Activated naive CD8-positive, alpha-beta T cell treated with anti-CD3 and anti-CD28 coated beads for 36 hours (primary cell): ENCODE measurements at regions not wholly inside any gene's neighbourhood (a gene's known extent, or its start where the extent isn't known, plus 50 kb on each side); places are given as distances from the start of the nearest gene placed in this dataset.

Experiments used
- DNase-seq: peaks from one replicate; pipeline ENCODE4 v3.0.0; 2021
- H3K27ac Mint-ChIP-seq: one replicate; pipeline ENCODE4 v1.8.0; 2022; ENCODE audit warnings: mild to moderate bottlenecking, moderate library complexity, mixed read lengths
- H3K27me3 Mint-ChIP-seq: one replicate; pipeline ENCODE4 v1.8.0; 2022; ENCODE audit warnings: mild to moderate bottlenecking, mixed read lengths
- H3K36me3 Mint-ChIP-seq: one replicate; pipeline ENCODE4 v1.8.0; 2021; ENCODE audit warnings: mild to moderate bottlenecking, mixed read lengths
- H3K4me1 Mint-ChIP-seq: one replicate; pipeline ENCODE4 v1.8.0; 2021; ENCODE audit warnings: mixed read lengths
- H3K4me3 Mint-ChIP-seq: one replicate; pipeline ENCODE4 v1.8.0; 2022; ENCODE audit warnings: mild to moderate bottlenecking, moderate library complexity, mixed read lengths
- H3K9me3 Mint-ChIP-seq: one replicate; pipeline ENCODE4 v1.8.0; 2022; ENCODE audit warnings: mixed read lengths

- H3K27me3 Mint-ChIP-seq = no peaks in the 10 kb centered on the region
- H3K4me3 Mint-ChIP-seq = no peak overlapping the region
- DNase-seq = no peak
- peaks cover 6% of the 10 kb centered on the region for H3K4me1 Mint-ChIP-seq
- H3K27ac Mint-ChIP-seq = no peak overlapping the region
- H3K36me3 Mint-ChIP-seq = no peaks in the 10 kb centered on the region
- H3K9me3 Mint-ChIP-seq = no peaks in the 10 kb centered on the region
These were observed 52.0 kb downstream of the MAGEF1 start for GRCh38 chr3:184659797-184660301.

- Mint-ChIP-seq H3K4me3 (no peak overlapping the region), H3K4me1 (peaks cover 6% of the 10 kb centered on the region), H3K27ac (no peak overlapping the region), H3K36me3 (no peaks in the 10 kb centered on the region), H3K9me3 (peaks cover 2% of the 10 kb centered on the region), H3K27me3 (no peaks in the 10 kb centered on the region)
- DNase-seq = no peak
These were observed 53.5 kb downstream of the MAGEF1 start for GRCh38 chr3:184658223-184658928.

- H3K36me3 Mint-ChIP-seq = no peaks in the 10 kb centered on the region
- H3K27me3 Mint-ChIP-seq = no peaks in the 10 kb centered on the region
- H3K9me3 Mint-ChIP-seq = peaks cover 2% of the 10 kb centered on the region
- H3K4me3 Mint-ChIP-seq = no peak overlapping the region
- no peak overlapping the region for H3K27ac Mint-ChIP-seq
- no peak for DNase-seq
- peaks cover 8% of the 10 kb centered on the region for H3K4me1 Mint-ChIP-seq
These were observed 54.8 kb downstream of the MAGEF1 start for GRCh38 chr3:184656829-184657681.

GRCh38 chr3:184656458-184656828 is 55.4 kb downstream of the MAGEF1 start:
- H3K9me3 Mint-ChIP-seq = peaks cover 2% of the 10 kb centered on the region
- no peak for DNase-seq
- no peaks in the 10 kb centered on the region for H3K27me3 Mint-ChIP-seq
- no peak overlapping the region for H3K27ac Mint-ChIP-seq
- H3K36me3 Mint-ChIP-seq = no peaks in the 10 kb centered on the region
- H3K4me3 Mint-ChIP-seq = no peak overlapping the region
- H3K4me1 Mint-ChIP-seq = peaks cover 8% of the 10 kb centered on the region

- Mint-ChIP-seq H3K4me3 (no peak overlapping the region), H3K27ac (no peak overlapping the region), H3K27me3 (no peaks in the 10 kb centered on the region), H3K9me3 (peaks cover 2% of the 10 kb centered on the region), H3K4me1 (peaks cover 8% of the 10 kb centered on the region), H3K36me3 (no peaks in the 10 kb centered on the region)
- DNase-seq = no peak
These were observed 56.3 kb downstream of the MAGEF1 start for GRCh38 chr3:184655597-184655996.

GRCh38 chr3:184654375-184654774 is 57.5 kb downstream of the MAGEF1 start:
- H3K36me3 Mint-ChIP-seq = no peaks in the 10 kb centered on the region
- H3K9me3 Mint-ChIP-seq = peaks cover 2% of the 10 kb centered on the region
- H3K4me1 Mint-ChIP-seq = peaks cover 8% of the 10 kb centered on the region
- no peak overlapping the region for H3K4me3 Mint-ChIP-seq
- no peaks in the 10 kb centered on the region for H3K27me3 Mint-ChIP-seq
- H3K27ac Mint-ChIP-seq = no peak overlapping the region
- DNase-seq = no peak

- Mint-ChIP-seq H3K4me1 (peaks cover 6% of the 10 kb centered on the region), H3K27ac (no peak overlapping the region), H3K36me3 (no peaks in the 10 kb centered on the region)
These were observed 59.4 kb downstream of the MAGEF1 start for GRCh38 chr3:184652465-184652864.

GRCh38 chr3:184651904-184652303 is 60.0 kb downstream of the MAGEF1 start:
- peaks cover 2% of the 10 kb centered on the region for H3K9me3 Mint-ChIP-seq

More at GRCh38 chr3:184652465-184652864, 59.4 kb downstream of the MAGEF1 start:
- Mint-ChIP-seq H3K27me3 (no peaks in the 10 kb centered on the region), H3K4me3 (no peak overlapping the region), H3K9me3 (peaks cover 2% of the 10 kb centered on the region)
- DNase-seq = no peak

GRCh38 chr3:184648636-184649035 is 63.2 kb downstream of the MAGEF1 start:
- no peak for DNase-seq

More at GRCh38 chr3:184651904-184652303, 60.0 kb downstream of the MAGEF1 start:
- Mint-ChIP-seq H3K36me3 (no peaks in the 10 kb centered on the region), H3K27me3 (no peaks in the 10 kb centered on the region), H3K4me3 (no peak overlapping the region), H3K4me1 (peaks cover 2% of the 10 kb centered on the region), H3K27ac (no peak overlapping the region)
- DNase-seq = no peak

GRCh38 chr3:184647405-184647936 is 64.4 kb downstream of the MAGEF1 start:
- Mint-ChIP-seq H3K27ac (no peak overlapping the region), H3K27me3 (no peaks in the 10 kb centered on the region), H3K36me3 (no peaks in the 10 kb centered on the region), H3K4me3 (no peak overlapping the region), H3K4me1 (peaks cover 2% of the 10 kb centered on the region), H3K9me3 (no peaks in the 10 kb centered on the region)
- no peak for DNase-seq

More at GRCh38 chr3:184648636-184649035, 63.2 kb downstream of the MAGEF1 start:
- Mint-ChIP-seq H3K4me1 (peaks cover 2% of the 10 kb centered on the region), H3K27me3 (no peaks in the 10 kb centered on the region), H3K4me3 (no peak overlapping the region), H3K36me3 (no peaks in the 10 kb centered on the region), H3K9me3 (no peaks in the 10 kb centered on the region), H3K27ac (no peak overlapping the region)

GRCh38 chr3:184645336-184645735 is 66.5 kb downstream of the MAGEF1 start:
- Mint-ChIP-seq H3K36me3 (no peaks in the 10 kb centered on the region), H3K4me1 (no peaks in the 10 kb centered on the region), H3K4me3 (no peak overlapping the region), H3K9me3 (no peaks in the 10 kb centered on the region), H3K27ac (no peak overlapping the region), H3K27me3 (no peaks in the 10 kb centered on the region)
- no peak for DNase-seq

- no peaks in the 10 kb centered on the region for H3K4me1 Mint-ChIP-seq
- no peaks in the 10 kb centered on the region for H3K27me3 Mint-ChIP-seq
- DNase-seq = no peak
- no peaks in the 10 kb centered on the region for H3K36me3 Mint-ChIP-seq
- H3K27ac Mint-ChIP-seq = no peak overlapping the region
- H3K9me3 Mint-ChIP-seq = no peaks in the 10 kb centered on the region
- H3K4me3 Mint-ChIP-seq = no peak overlapping the region
These were observed 68.4 kb downstream of the MAGEF1 start for GRCh38 chr3:184643442-184643841.

- Mint-ChIP-seq H3K4me3 (no peak overlapping the region), H3K4me1 (no peaks in the 10 kb centered on the region), H3K36me3 (no peaks in the 10 kb centered on the region), H3K9me3 (no peaks in the 10 kb centered on the region), H3K27me3 (no peaks in the 10 kb centered on the region), H3K27ac (no peak overlapping the region)
- DNase-seq = no peak
These were observed 69.1 kb downstream of the MAGEF1 start for GRCh38 chr3:184642631-184643285.

GRCh38 chr3:184641430-184641829 is 70.4 kb downstream of the MAGEF1 start:
- no peaks in the 10 kb centered on the region for H3K36me3 Mint-ChIP-seq

GRCh38 chr3:184639351-184639750 is 72.5 kb downstream of the MAGEF1 start:
- DNase-seq = no peak
- no peaks in the 10 kb centered on the region for H3K27me3 Mint-ChIP-seq
- H3K4me3 Mint-ChIP-seq = no peak overlapping the region
- H3K4me1 Mint-ChIP-seq = peaks cover 2% of the 10 kb centered on the region
- no peak overlapping the region for H3K27ac Mint-ChIP-seq
- no peaks in the 10 kb centered on the region for H3K9me3 Mint-ChIP-seq
- no peaks in the 10 kb centered on the region for H3K36me3 Mint-ChIP-seq

More at GRCh38 chr3:184641430-184641829, 70.4 kb downstream of the MAGEF1 start:
- no peak for DNase-seq
- no peaks in the 10 kb centered on the region for H3K4me1 Mint-ChIP-seq
- H3K9me3 Mint-ChIP-seq = no peaks in the 10 kb centered on the region
- H3K4me3 Mint-ChIP-seq = no peak overlapping the region
- H3K27me3 Mint-ChIP-seq = no peaks in the 10 kb centered on the region
- no peak overlapping the region for H3K27ac Mint-ChIP-seq
